Activated CD8-positive, alpha-beta T cell treated with anti-CD3 and anti-CD28 coated beads for 36 hours (primary cell): ENCODE measurements at regions not wholly inside any gene's neighbourhood (a gene's known extent, or its start where the extent isn't known, plus 50 kb on each side); places are given as distances from the start of the nearest gene placed in this dataset.

Source experiments
- ATAC-seq: fragments of 200-7000 bp; cut with Tn5 transposase; one replicate; pipeline ENCODE4 v1.10.0; 2021; ENCODE audit warnings: mild to moderate bottlenecking, moderate library complexity
- CTCF ChIA-PET: fragments of 350-600 bp; sonication (Branson Sonifier 250); formaldehyde crosslinking; loops from one replicate; lab custom pipeline; 2021; ENCODE audit warnings: antibody characterized with exemption; lab: Charles Lee
- POLR2A ChIA-PET: fragments of 350-600 bp; sonication (Branson Sonifier 250); formaldehyde crosslinking; loops from one replicate; lab custom pipeline; 2021; ENCODE audit warnings: antibody characterized with exemption; lab: Charles Lee
- DNase-seq: peaks from one replicate; pipeline ENCODE4 v3.0.0-alpha.2; 2020
- H3K27ac Mint-ChIP-seq: one replicate; pipeline ENCODE4 v1.8.0; 2021; ENCODE audit warnings: mild to moderate bottlenecking, mixed read lengths
- H3K27me3 Mint-ChIP-seq: one replicate; pipeline ENCODE4 v1.8.0; 2021; ENCODE audit warnings: mixed read lengths
- H3K36me3 Mint-ChIP-seq: one replicate; pipeline ENCODE4 v1.8.0; 2021; ENCODE audit warnings: low read depth, mixed read lengths
- H3K4me1 Mint-ChIP-seq: one replicate; pipeline ENCODE4 v1.8.0; 2021; ENCODE audit warnings: low read depth, mixed read lengths
- H3K4me3 Mint-ChIP-seq: one replicate; pipeline ENCODE4 v1.8.0; 2021; ENCODE audit warnings: mild to moderate bottlenecking, moderate library complexity, mixed read lengths
- H3K9me3 Mint-ChIP-seq: one replicate; pipeline ENCODE4 v1.8.0; 2021; ENCODE audit warnings: mixed read lengths
- CTCF ChIP-seq: fragments of 200-600 bp; IDR thresholded peaks from one replicate; pipeline ENCODE4 v1.8.0; 2022; ENCODE audit warnings: antibody characterized with exemption, mild to moderate bottlenecking
- intact Hi-C: fragments of 100-400 bp; cut with micrococcal nuclease; formaldehyde crosslinking; loops from one replicate; pipeline ENCODE4 v1.10.0; 2022

GRCh38 chr2:215526341-215526740 is 90.5 kb upstream of the FN1 start:
- no peak for DNase-seq
- no peak for ATAC-seq
- ChIA-PET CTCF (no interaction called here), POLR2A (no interaction called here)
- intact Hi-C loops = no loop called here
- Mint-ChIP-seq H3K4me1 (no peaks in the 10 kb centered on the region), H3K27me3 (peaks cover 6% of the 10 kb centered on the region), H3K9me3 (no peaks in the 10 kb centered on the region), H3K4me3 (no peak overlapping the region), H3K36me3 (no peaks in the 10 kb centered on the region), H3K27ac (no peak overlapping the region)
- TF ChIP-seq CTCF = no peak

GRCh38 chr2:215522237-215522636 is 86.4 kb upstream of the FN1 start:
- Mint-ChIP-seq H3K9me3 (no peaks in the 10 kb centered on the region), H3K4me3 (no peak overlapping the region), H3K27ac (no peak overlapping the region), H3K27me3 (peaks cover 6% of the 10 kb centered on the region), H3K36me3 (no peaks in the 10 kb centered on the region), H3K4me1 (no peaks in the 10 kb centered on the region)
- intact Hi-C loops = no loop called here
- CTCF ChIA-PET = no interaction called here
- POLR2A ChIA-PET = no interaction called here
- ATAC-seq = no peak
- no peak for DNase-seq
- no peak for TF ChIP-seq CTCF

GRCh38 chr2:215521031-215521430 is 85.2 kb upstream of the FN1 start:
- Mint-ChIP-seq H3K27me3 (peaks cover 6% of the 10 kb centered on the region), H3K4me1 (no peaks in the 10 kb centered on the region), H3K9me3 (no peaks in the 10 kb centered on the region), H3K27ac (no peak overlapping the region), H3K4me3 (no peak overlapping the region), H3K36me3 (no peaks in the 10 kb centered on the region)
- ATAC-seq = no peak
- intact Hi-C loops = no loop called here
- POLR2A ChIA-PET = no interaction called here
- no peak for TF ChIP-seq CTCF
- DNase-seq = no peak
- CTCF ChIA-PET = interaction anchor here (1.4 kb wide), 1 partner anchor 66 kb away, joined by 4 read pairs; no protein-coding TSS in a partner anchor

- ATAC-seq (no peak), DNase-seq (no peak)
- Mint-ChIP-seq H3K36me3 (no peaks in the 10 kb centered on the region), H3K4me3 (no peak overlapping the region), H3K9me3 (no peaks in the 10 kb centered on the region), H3K4me1 (no peaks in the 10 kb centered on the region), H3K27me3 (peaks cover 4% of the 10 kb centered on the region), H3K27ac (no peak overlapping the region)
- no peak for TF ChIP-seq CTCF
- CTCF ChIA-PET = no interaction called here
- POLR2A ChIA-PET = no interaction called here
- intact Hi-C loops = no loop called here
Observed at GRCh38 chr2:215517391-215517790, 81.5 kb upstream of the FN1 start.

GRCh38 chr2:215514516-215514915 is 78.6 kb upstream of the FN1 start:
- Mint-ChIP-seq H3K4me3 (no peak overlapping the region), H3K4me1 (no peaks in the 10 kb centered on the region), H3K9me3 (no peaks in the 10 kb centered on the region), H3K36me3 (no peaks in the 10 kb centered on the region), H3K27me3 (no peaks in the 10 kb centered on the region), H3K27ac (no peak overlapping the region)
- POLR2A ChIA-PET = no interaction called here
- CTCF ChIA-PET = no interaction called here
- intact Hi-C loops = no loop called here
- DNase-seq (no peak), ATAC-seq (no peak)
- TF ChIP-seq CTCF = no peak
